Fibroblast of gingiva (primary cell): ENCODE measurements at regions not wholly inside any gene's neighbourhood (a gene's known extent, or its start where the extent isn't known, plus 50 kb on each side); places are given as distances from the start of the nearest gene placed in this dataset.
"Not testable (repeated sequence)": the region's sequence is repeated elsewhere in the genome, so short reads cannot be mapped to it uniquely, and the experiment has no call there.

Source experiments
- DNase-seq: peaks from one replicate; pipeline ENCODE4 v3.0.0-alpha.2; 2011; ENCODE audit warnings: low read depth

DNA sequence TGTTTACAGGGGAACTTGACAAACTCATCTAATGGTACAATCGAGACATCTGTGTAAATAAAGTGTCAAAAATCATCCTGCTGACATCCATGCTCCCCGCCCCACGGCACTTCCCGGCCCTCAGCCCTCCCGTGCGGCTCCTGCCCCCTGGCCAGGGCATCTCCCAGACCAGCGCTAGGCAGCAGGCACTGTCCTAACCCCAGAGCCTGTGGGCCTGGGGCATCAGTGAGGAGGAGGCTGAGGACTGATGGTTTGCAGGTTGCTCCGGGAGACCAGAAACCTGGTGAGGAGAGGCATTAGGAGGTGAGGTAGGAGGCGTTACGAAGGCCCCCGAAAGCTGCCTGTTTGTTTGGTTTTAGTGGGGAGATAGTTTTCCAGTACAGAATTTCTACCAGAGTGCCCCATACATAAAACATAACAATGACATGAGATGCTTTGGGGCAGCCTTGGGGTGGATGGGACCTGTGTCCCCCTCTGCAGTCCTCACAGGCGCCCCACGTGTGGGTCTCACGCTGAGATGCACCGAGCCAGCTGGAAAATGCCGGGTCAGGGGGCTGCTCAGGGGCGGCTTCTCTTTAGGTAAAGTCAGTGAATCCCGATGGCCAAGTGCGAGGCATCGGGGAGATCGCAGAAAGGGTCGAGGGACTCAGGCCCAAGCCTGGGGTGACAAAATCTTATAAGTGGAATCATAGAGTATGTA lies 114.2 kb downstream of the RTP5 start:
- no peak for DNase-seq

GRCh38 chr2:241984271-241984655 lies 114.7 kb downstream of the RTP5 start:
- DNase-seq, result no peak

DNA sequence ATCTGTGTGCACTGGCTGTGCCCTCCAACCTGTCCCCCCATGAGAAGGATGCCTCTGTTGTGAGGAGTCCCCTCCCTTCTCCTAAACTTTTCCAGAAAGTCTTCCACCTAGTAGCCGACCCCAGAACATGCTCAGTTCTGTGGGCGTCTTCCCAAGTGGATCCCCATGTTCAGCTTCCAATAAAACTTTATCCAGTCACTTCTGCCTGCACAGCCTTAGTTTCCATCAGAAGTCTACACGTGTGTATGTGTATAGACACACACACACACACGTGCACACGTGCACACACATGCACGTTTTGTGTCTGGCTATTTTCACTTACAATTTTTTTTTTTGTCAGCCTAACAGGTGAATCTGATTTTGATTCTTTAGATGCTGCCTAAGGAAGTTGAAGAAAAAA lies 115.1 kb downstream of the RTP5 start:
- DNase-seq, result no peak

GRCh38 chr2:241985161-241985985 lies 115.8 kb downstream of the RTP5 start:
- DNase-seq, result not testable (repeated sequence)

GRCh38 chr2:241985986-241986329 lies 116.4 kb downstream of the RTP5 start:
- no peak for DNase-seq

DNA sequence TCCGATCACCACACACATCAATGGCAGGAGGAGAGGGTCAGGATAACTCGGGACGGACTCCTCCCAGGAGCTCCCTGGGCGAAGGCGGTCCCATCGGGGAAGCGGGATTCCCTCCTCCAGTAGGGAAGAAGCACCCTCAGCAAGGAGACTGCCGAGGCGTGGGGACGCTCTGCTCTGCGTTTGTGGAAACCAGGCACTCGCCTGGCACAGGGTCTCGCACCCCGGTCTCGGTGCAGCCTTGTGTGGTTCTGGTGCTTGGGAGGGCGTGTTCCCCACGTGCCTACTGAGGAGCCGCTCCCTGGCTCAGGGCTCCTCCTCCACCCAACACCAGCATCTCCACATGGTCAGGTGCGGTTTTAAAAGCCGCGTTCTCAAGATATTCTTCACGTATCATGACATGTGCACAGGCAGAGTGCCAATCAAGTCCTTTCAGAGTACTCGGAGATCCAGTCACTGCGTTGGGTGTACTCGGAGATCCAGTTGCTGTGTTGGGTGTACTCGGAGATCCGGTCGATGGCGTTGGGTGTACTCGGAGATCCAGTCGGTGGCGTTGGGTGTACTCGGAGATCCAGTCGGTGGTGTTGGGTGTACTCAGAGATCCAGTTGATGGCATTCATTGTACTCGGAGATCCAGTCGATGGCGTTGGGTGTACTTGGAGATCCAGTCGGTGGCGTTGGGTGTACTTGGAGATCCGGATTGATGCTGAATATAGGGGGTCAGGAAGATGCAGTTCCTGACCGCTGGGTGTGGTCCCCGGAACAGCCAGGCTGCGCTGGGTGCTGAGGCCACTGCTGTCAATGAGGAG lies 117.5 kb downstream of the RTP5 start:
- DNase-seq, result no peak

GRCh38 chr2:241987726-241988125 lies 118.2 kb downstream of the RTP5 start:
- DNase-seq, result no peak

DNA sequence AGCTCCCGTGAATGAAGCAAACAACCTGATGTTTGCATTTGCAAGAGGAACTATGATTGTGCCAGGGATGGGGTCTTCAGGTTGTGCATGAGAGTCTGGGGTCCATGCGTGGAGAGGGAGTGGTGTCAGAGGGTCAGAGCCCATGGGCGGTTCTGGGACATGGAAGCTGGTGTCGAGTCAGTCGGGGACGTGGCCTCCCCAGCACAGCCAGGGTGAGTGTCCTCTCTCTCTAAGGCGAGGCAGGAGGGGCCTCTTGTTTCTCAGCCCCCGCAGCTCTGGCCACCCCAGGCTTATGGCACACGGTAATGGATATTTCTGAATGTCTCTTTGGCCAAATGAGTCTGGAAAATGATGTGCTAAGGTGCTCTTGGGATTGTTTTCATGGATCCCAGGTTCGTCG lies 118.6 kb downstream of the RTP5 start:
- no peak for DNase-seq

DNA sequence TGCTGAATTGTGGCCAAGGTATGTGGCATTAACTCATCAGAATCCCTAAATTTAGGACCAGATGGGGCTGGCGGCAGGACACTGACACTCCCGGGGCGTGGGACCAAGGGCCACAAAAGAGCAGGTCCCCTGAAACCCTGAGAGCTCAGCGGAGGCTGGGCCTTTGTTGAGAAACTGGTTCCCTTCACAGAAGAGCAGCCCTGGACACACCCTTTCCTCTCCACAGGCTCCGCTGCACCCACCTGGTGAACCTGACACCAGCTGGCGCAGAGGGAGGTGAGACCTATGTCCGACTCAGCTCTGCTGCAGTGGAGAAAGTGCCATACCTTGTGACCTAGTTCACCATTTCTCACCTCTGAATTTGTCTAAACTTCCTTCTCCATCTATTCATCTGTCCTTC lies 119.5 kb downstream of the RTP5 start:
- no peak for DNase-seq

- DNase-seq, result no peak
Measured at GRCh38 chr2:241990466-241990865, 120.9 kb downstream of the RTP5 start.

- no peak for DNase-seq
Measured at GRCh38 chr2:241991299-241991698, 121.8 kb downstream of the RTP5 start.

- no peak for DNase-seq
Measured at GRCh38 chr2:241992753-241993152, 123.2 kb downstream of the RTP5 start.

DNA sequence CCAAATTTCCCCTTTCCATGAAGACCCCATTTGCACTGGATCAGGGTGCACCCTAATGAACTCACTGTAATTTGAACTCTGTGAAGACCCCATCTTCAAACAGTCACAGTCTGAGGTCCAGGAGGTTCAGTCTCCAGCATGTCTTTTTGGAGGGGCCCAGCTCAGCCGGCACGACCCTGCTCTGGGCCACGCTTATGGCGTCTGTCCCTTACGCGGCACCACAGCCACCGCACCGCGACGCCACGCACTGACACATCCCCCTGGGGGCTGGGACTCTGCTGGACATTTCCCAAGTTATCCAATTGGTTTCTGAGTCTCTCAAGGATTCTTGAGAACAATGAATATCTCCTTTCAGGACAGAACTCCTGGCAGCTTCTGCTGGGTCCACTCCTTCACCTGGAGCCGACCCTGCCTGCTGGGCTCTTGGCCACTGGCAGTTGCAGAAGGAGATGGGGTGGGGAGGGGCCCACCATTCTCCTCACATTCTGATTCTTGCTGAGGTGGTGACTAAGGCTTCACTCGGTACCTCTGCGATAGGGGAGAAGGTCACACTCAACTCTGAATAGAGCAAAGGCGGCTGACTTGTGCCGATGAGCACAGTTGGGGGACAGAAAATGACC lies 124.0 kb downstream of the RTP5 start:
- no peak for DNase-seq

DNA sequence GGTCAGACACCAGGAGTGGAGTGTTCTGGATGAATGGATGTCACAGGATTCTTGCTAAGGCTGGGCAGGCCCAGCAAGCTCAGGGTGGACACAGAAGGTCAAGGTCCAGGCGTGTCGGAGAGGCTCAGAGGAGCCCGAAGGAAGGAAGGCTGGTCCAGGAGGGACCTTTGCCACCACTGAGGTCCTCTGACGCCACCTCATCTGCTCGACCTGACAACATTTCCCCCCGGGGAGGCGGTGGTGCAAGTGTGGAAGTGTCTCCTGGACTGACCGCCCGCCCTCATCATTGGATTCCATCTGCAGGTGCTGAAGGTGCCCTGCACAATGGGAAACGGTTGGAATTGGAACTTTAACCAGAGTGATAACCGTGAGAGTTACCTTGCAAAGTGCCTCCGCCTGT lies 124.6 kb downstream of the RTP5 start:
- no peak for DNase-seq

DNA sequence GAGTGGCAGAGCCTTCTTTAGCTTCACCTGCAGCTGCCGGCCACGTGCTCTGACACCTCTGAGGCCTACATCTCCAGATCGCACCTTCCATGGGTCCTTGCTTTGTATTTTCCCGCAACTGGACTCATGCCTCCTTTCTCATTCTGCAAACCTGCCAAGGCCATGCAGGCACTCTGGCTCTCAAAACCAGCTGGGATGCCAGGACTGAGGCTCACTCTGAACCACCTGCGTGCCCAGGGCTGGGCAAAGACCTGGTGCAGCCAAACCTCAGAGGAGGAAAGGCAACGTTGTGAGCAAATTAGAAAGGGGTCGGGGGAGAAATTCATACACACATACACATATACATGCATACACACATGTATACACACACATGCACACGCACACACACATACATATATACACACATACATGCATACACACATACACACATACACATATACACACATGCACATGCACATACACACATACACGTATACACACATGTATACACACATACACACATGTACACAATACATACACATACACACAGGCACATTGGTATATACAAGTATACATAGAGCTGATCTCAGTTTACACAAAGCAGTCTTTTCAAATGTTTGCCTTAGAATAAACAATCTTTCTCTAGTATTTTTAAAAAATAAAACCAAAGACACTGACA lies 125.2 kb downstream of the RTP5 start:
- no peak for DNase-seq

- no peak for DNase-seq
Measured at GRCh38 chr2:241996100-241996499, 126.6 kb downstream of the RTP5 start.

DNA sequence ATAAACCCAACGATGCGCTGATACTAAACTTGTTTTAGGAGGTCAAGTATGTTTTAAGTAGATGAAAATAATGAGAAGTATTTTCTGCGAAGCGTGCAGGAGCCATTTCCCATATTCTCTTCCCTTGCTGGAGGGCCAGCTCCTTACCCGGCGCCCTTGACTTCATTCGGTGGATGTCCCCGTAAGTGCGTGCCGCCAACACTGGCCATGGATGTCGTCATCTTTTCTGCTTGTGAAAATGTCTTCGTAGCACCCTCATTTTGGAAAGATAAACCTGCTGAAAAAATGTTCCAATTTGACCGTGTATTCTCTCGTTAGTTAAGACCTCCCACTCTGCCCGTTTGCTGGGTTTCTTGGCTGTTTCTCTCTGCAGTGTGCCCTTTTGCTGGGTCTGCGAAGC lies 127.5 kb downstream of the RTP5 start:
- no peak for DNase-seq

DNA sequence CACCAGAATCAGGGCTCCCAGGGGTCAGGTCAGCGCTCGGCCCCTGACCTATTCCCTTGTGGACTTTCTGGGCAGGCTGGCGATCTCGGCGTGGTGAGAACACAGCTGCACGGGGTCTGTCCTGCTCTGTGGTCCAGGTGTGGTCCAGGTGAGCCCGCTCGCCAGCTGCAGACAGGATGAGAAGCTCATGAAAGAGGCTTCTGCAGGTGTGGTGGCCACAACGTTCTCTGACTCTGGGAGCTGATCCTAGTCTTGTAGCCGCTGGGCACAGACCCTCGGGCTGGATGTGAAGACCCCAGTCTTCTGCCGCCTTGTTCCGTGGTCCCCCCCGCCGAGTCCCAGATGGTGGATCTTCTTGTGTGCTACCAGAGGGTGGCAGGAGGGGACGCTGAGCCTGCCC lies 129.7 kb downstream of the RTP5 start:
- DNase-seq, result no peak

DNA sequence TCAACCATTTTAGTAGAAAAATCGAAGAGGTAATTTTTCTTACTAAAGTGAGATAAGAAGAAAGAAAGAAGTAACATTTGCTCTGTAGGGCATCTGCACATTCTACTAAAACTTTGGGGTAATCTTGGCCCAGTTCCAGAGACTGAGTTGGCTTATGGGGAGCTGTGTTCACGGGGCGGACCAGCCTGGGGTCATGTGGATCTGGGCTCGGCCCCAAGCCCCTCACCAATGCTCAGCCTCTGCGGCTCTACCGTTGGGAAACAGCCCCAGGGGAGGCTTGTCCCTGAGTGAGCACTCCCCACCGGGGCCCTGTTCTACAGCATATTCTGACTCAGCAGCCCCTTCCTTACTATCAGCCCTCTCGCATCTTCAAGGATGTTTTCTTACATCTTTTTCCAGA lies 132.3 kb downstream of the RTP5 start:
- DNase-seq, result no peak

DNA sequence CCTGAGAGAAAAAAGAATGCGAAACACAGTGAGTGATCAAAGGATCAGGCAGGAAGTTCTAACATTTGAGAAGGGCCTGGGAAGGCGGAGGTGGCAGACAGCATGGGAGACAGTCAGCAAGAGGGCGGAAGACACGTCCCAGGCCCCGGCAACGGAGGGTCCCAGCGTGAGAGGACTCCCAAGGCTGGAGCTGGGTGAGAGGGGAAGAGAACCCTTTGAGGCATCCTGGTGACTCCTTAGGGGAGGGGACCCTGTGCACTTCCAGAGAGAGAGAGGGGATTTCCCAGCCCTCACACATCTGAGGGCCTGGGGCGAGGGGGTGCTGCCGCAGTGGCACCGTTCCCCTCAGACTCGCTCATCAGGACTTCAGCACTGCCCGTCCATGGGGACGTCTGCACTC lies 133.4 kb downstream of the RTP5 start:
- no peak for DNase-seq

GRCh38 chr2:242004223-242004901 lies 134.8 kb downstream of the RTP5 start:
- DNase-seq, result no peak

- no peak for DNase-seq
Measured at GRCh38 chr2:242004902-242005230, 135.3 kb downstream of the RTP5 start.
